ENCODE measurements at regions not wholly inside any gene's neighbourhood (a gene's known extent, or its start where the extent isn't known, plus 50 kb on each side); places are given as distances from the start of the nearest gene placed in this dataset.
A peak's percentile ranks its signal among the peaks of the same experiment; 100 is the strongest.
"Not testable (repeated sequence)": the region's sequence is repeated elsewhere in the genome, so short reads cannot be mapped to it uniquely, and the experiment has no call there.

DNA sequence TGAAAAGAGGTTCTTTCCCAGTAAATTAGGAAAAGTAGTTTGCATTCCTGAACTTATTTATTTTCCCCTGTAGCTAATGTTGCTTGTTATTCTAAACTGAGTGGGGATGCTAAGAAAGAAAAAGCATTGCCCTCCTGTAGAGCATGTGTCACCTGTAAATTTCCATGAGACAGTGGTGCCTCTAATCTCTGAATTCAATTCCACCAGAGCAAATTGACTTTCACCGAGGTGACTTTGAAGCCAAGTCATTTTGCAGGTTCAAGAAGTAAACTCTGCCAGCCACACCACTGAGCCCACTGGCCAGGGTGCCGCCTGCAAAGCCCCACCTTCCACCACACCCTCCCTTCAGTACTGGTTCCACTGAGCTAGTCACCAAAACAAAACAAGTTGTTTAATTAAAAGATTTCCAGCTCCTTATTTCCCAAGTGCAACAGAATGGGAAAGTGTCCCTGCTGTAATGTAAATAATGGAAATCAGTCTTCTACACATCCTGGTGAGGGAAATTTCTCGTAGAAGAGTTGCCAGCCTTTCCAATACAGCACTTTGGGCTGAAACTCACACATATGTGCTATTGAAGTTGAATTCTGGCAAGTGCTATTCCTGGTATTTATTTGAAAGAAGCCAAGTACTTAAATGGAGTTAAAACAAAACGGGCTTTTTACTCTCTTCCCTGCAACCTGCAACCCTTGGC lies 254.8 kb downstream of the RNF152 start:
- Histone ChIP-seq H3K9me3 (ENCODE audit: low read depth, low read length) (no peaks in the 10 kb centered on the region), H3K27me3 (ENCODE audit: insufficient read depth, low read length) (no peaks in the 10 kb centered on the region), H3K4me3 (ENCODE audit: insufficient read depth, low read length) (no peak overlapping the region), H3K79me2 (ENCODE audit: insufficient read depth, low read length) (no peaks in the 10 kb centered on the region), H3K4me2 (ENCODE audit: insufficient read depth, low read length) (no peak overlapping the region), H3K36me3 (ENCODE audit: insufficient read depth, low read length) (no peaks in the 10 kb centered on the region), H3K4me1 (ENCODE audit: insufficient read depth, low read length) (peaks cover 4% of the 10 kb centered on the region), H3K27ac (ENCODE audit: low read depth, low read length) (no peak overlapping the region), H4K20me1 (ENCODE audit: insufficient read depth, low read length) (no peaks in the 10 kb centered on the region), H2AFZ (ENCODE audit: low read length) (no peak overlapping the region)
- TF ChIP-seq, protein P1, sequence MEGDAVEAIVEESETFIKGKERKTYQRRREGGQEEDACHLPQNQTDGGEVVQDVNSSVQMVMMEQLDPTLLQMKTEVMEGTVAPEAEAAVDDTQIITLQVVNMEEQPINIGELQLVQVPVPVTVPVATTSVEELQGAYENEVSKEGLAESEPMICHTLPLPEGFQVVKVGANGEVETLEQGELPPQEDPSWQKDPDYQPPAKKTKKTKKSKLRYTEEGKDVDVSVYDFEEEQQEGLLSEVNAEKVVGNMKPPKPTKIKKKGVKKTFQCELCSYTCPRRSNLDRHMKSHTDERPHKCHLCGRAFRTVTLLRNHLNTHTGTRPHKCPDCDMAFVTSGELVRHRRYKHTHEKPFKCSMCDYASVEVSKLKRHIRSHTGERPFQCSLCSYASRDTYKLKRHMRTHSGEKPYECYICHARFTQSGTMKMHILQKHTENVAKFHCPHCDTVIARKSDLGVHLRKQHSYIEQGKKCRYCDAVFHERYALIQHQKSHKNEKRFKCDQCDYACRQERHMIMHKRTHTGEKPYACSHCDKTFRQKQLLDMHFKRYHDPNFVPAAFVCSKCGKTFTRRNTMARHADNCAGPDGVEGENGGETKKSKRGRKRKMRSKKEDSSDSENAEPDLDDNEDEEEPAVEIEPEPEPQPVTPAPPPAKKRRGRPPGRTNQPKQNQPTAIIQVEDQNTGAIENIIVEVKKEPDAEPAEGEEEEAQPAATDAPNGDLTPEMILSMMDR (IDR thresholded peaks at IDR 0.05; ENCODE audit: extremely low read depth, low read depth, low read length): no peak
- no peak for DNase-seq (ENCODE audit: insufficient read length, low spot score, missing footprints)

DNA sequence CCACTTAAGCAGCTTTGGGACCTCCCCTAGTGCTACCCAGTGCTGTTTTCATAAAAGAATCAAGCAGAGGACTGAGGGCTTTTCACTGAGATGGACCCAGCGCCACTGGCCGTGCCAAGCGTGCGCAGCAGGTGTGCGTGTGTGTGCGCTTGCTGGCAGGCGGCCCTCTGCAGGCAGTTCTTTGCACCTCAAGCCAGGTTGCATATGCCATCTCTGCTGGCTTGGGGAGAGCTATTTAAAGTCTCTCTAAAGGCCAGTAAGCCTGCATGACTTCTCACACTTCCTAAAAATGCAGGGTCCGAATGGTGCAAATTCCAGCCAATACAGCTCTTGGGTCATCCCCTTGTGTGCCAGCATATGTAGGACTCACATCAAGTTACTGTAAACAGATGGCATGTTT lies 255.5 kb downstream of the RNF152 start:
- Histone ChIP-seq H3K27me3 (ENCODE audit: insufficient read depth, low read length) (no peaks in the 10 kb centered on the region), H4K20me1 (ENCODE audit: insufficient read depth, low read length) (no peaks in the 10 kb centered on the region), H3K27ac (ENCODE audit: low read depth, low read length) (no peak overlapping the region), H3K4me1 (ENCODE audit: insufficient read depth, low read length) (peaks cover 4% of the 10 kb centered on the region), H3K4me3 (ENCODE audit: insufficient read depth, low read length) (no peak overlapping the region), H2AFZ (ENCODE audit: low read length) (no peak overlapping the region), H3K4me2 (ENCODE audit: insufficient read depth, low read length) (no peak overlapping the region), H3K9me3 (ENCODE audit: low read depth, low read length) (no peaks in the 10 kb centered on the region), H3K79me2 (ENCODE audit: insufficient read depth, low read length) (no peaks in the 10 kb centered on the region), H3K36me3 (ENCODE audit: insufficient read depth, low read length) (no peaks in the 10 kb centered on the region)
- no peak for DNase-seq (ENCODE audit: insufficient read length, low spot score, missing footprints)
- TF ChIP-seq, protein P1 (IDR thresholded peaks at IDR 0.05; ENCODE audit: extremely low read depth, low read depth, low read length): no peak

DNA sequence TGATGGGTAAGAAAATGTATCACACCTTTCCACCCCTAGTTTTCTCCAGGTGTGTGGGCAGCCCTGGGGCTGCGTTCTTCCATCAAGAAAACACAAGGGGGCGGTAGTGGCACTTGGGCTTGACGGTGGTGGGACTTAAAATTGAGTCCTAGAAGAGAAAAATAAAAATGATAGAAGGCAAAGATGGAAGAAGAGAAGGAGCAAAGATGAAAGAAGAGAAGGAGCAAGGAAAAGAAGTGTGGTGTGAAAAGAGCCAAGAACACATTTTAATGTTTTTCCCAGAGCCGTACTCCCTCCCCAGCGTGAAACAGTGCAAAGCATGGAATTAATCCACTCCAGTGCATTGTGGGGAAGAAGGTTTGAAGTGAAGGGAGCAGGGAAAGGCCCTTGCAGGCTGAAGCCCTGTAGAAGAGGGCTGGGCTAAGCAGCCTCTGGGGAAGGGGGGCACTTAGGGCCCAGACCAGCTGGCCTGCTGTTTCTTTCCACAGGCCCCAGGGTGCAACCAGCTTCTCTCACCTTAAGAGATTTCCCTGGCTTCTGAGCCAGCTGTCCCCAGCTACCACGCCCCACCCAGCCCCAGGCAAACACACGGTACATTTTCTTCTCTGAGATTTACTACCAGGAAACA lies 256.8 kb downstream of the RNF152 start:
- H3K4me2 ChIP-seq (ENCODE audit: insufficient read depth, low read length): peak overlapping the region; percentile 70
- H3K4me3 ChIP-seq (ENCODE audit: insufficient read depth, low read length): peak overlapping the region; percentile 33
- H2AFZ ChIP-seq (ENCODE audit: low read length): peak overlapping the region; percentile 88
- no peaks in the 10 kb centered on the region for H3K79me2 ChIP-seq (ENCODE audit: insufficient read depth, low read length)
- H3K9me3 ChIP-seq (ENCODE audit: low read depth, low read length): no peaks in the 10 kb centered on the region
- DNase-seq (ENCODE audit: insufficient read length, low spot score, missing footprints): peak; percentile 58
- H3K27me3 ChIP-seq (ENCODE audit: insufficient read depth, low read length): no peaks in the 10 kb centered on the region
- peaks cover 4% of the 10 kb centered on the region for H3K4me1 ChIP-seq (ENCODE audit: insufficient read depth, low read length)
- no peak overlapping the region for H3K27ac ChIP-seq (ENCODE audit: low read depth, low read length)
- no peaks in the 10 kb centered on the region for H4K20me1 ChIP-seq (ENCODE audit: insufficient read depth, low read length)
- H3K36me3 ChIP-seq (ENCODE audit: insufficient read depth, low read length): no peaks in the 10 kb centered on the region
- TF ChIP-seq, protein P1 (IDR thresholded peaks at IDR 0.05; ENCODE audit: extremely low read depth, low read depth, low read length): peak; percentile 98

DNA sequence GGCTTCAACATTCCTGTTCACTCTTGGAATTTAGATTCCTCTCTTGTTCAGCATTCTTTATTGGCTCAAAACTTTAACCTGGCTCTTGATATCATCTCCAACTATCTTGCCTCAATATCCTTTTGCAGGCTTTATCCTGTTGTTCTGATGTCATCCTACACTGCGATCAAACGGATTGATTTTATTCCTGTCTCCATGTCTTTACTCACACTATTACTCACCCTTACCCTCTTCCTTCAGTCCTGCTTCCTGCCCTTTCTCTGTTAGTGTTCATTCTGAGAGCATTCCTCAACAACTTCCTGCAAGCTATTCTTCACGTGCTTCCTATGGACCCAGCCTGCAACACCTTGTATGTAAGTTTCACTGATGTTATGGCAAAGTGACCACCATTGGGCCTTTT lies 264.7 kb downstream of the RNF152 start:
- H4K20me1 ChIP-seq (ENCODE audit: insufficient read depth, low read length): no peaks in the 10 kb centered on the region
- no peak for DNase-seq (ENCODE audit: insufficient read length, low spot score, missing footprints)
- H3K4me1 ChIP-seq (ENCODE audit: insufficient read depth, low read length): peaks cover 6% of the 10 kb centered on the region
- no peaks in the 10 kb centered on the region for H3K9me3 ChIP-seq (ENCODE audit: low read depth, low read length)
- H3K36me3 ChIP-seq (ENCODE audit: insufficient read depth, low read length): no peaks in the 10 kb centered on the region
- H3K4me3 ChIP-seq (ENCODE audit: insufficient read depth, low read length): no peak overlapping the region
- TF ChIP-seq, protein P1 (IDR thresholded peaks at IDR 0.05; ENCODE audit: extremely low read depth, low read depth, low read length): no peak
- no peak overlapping the region for H3K4me2 ChIP-seq (ENCODE audit: insufficient read depth, low read length)
- no peaks in the 10 kb centered on the region for H3K27me3 ChIP-seq (ENCODE audit: insufficient read depth, low read length)
- no peaks in the 10 kb centered on the region for H3K79me2 ChIP-seq (ENCODE audit: insufficient read depth, low read length)
- H2AFZ ChIP-seq (ENCODE audit: low read length): peak overlapping the region; percentile 32
- H3K27ac ChIP-seq (ENCODE audit: low read depth, low read length): no peak overlapping the region

DNA sequence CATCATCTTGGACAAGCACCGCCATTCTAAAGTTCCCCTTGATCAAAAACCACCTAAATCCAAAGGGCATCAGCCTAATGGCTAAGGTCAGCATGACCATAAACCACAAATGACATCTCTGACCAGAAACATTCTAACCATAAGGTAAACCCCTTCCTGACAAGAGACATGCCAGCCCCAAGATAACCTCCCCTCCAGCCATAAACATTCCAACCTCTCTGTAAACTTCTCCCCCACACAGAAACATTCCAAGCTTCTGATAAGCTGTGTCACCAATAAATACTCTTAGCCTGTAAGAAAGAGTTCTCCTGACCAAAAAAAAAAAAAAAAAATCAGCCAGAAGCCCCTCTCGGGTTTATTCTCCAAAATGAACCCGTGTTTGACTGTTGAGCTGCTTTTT lies 268.2 kb downstream of the RNF152 start:
- not testable (repeated sequence) for H3K4me1 ChIP-seq (ENCODE audit: insufficient read depth, low read length); H3K9me3 ChIP-seq (ENCODE audit: low read depth, low read length); H3K27me3 ChIP-seq (ENCODE audit: insufficient read depth, low read length); H4K20me1 ChIP-seq (ENCODE audit: insufficient read depth, low read length); H3K79me2 ChIP-seq (ENCODE audit: insufficient read depth, low read length); H3K4me3 ChIP-seq (ENCODE audit: insufficient read depth, low read length); H2AFZ ChIP-seq (ENCODE audit: low read length); H3K36me3 ChIP-seq (ENCODE audit: insufficient read depth, low read length); H3K27ac ChIP-seq (ENCODE audit: low read depth, low read length); H3K4me2 ChIP-seq (ENCODE audit: insufficient read depth, low read length); DNase-seq (ENCODE audit: insufficient read length, low spot score, missing footprints)
